H1 (cell line): ENCODE measurements at regions not wholly inside any gene's neighbourhood (a gene's known extent, or its start where the extent isn't known, plus 50 kb on each side); places are given as distances from the start of the nearest gene placed in this dataset.
A peak's percentile ranks its signal among the peaks of the same experiment; 100 is the strongest.

ENCODE experiments used
- CTCF ChIA-PET: fragments of 300-600 bp; sonication (Branson Sonifier 250); formaldehyde crosslinking; loops from one replicate; lab custom pipeline; 2021; ENCODE audit not compliant: partially characterized antibody; lab: Charles Lee
- POLR2A ChIA-PET: fragments of 300-600 bp; sonication (Branson Sonifier 250); formaldehyde crosslinking; loops from one replicate; lab custom pipeline; 2021; ENCODE audit warnings: inconsistent platforms; ENCODE audit not compliant: partially characterized antibody; lab: Charles Lee
- DNase-seq, 2 experiments: peaks; one replicate each; pipeline versions ENCODE4 v3.0.0 to v3.0.0-alpha.2; 2010 to 2022; ENCODE audit warnings: low spot score in 2 of 2, low read depth in 1 of 2, mixed read lengths in 1 of 2
- FAIRE-seq: peaks from 2 replicates; lab custom pipeline; 2011; peaks lifted over from hg19 to GRCh38; lab: Jason Lieb, UNC
- H2AFZ ChIP-seq: 2 replicates; pipeline ENCODE4 v1.8.1; 2012; ENCODE audit warnings: low read length, inconsistent platforms
- H2AK5ac ChIP-seq: 2 replicates; pipeline ENCODE4 v1.6.1; 2013; ENCODE audit warnings: low read depth, low read length
- H2BK120ac ChIP-seq: replicated peaks from 2 replicates; pipeline ENCODE3; 2013; ENCODE audit warnings: low read depth, low read length, inconsistent platforms
- H2BK12ac ChIP-seq: 2 replicates; pipeline ENCODE4 v1.6.1; 2013; ENCODE audit warnings: low read depth, low read length
- H2BK15ac ChIP-seq: 2 replicates; pipeline ENCODE4 v1.6.1; 2013; ENCODE audit warnings: low read length
- H2BK20ac ChIP-seq: 2 replicates; pipeline ENCODE4 v1.6.1; 2013; ENCODE audit warnings: low read length
- H2BK5ac ChIP-seq: 2 replicates; pipeline ENCODE4 v1.6.1; 2013; ENCODE audit warnings: low read depth, low read length
- H3K14ac ChIP-seq: 2 replicates; pipeline ENCODE4 v1.6.1; 2013; ENCODE audit warnings: inconsistent platforms; ENCODE audit not compliant: insufficient read length
- H3K18ac ChIP-seq: 2 replicates; pipeline ENCODE4 v1.6.1; 2013; ENCODE audit warnings: low read length; ENCODE audit errors: extremely low read depth
- H3K23ac ChIP-seq: 2 replicates; pipeline ENCODE4 v1.6.1; 2013; ENCODE audit warnings: inconsistent platforms; ENCODE audit not compliant: insufficient read length
- H3K23me2 ChIP-seq: 2 replicates; pipeline ENCODE4 v1.6.1; 2013; ENCODE audit warnings: low read depth, low read length
- H3K27ac ChIP-seq: 2 replicates; pipeline ENCODE4 v1.6.1; 2011; ENCODE audit warnings: low read depth, low read length, inconsistent platforms
- H3K27me3 ChIP-seq, 4 experiments: replicated peaks in 1 of 4; 1 replicate in 1 of 4; 2 replicates in 3 of 4; pipeline versions ENCODE4 v1.6.1 to v1.8.1; 2011 to 2013; ENCODE audit warnings: low read length in 3 of 4, mild to moderate bottlenecking in 3 of 4, inconsistent platforms in 2 of 4, mixed read lengths in 2 of 4, moderate library complexity in 1 of 4; ENCODE audit not compliant: control insufficient read depth in 3 of 4, insufficient read depth in 3 of 4; ENCODE audit errors: extremely low read depth in 1 of 4
- H3K36me3 ChIP-seq, 4 experiments: 2 replicates each; pipeline versions ENCODE4 v1.6.1 to v1.8.1; 2011 to 2013; ENCODE audit warnings: mild to moderate bottlenecking in 4 of 4, low read length in 3 of 4, moderate library complexity in 2 of 4, control low read depth in 1 of 4, inconsistent platforms in 1 of 4; ENCODE audit not compliant: insufficient read depth in 4 of 4, control insufficient read depth in 2 of 4
- H3K4ac ChIP-seq: replicated peaks from 2 replicates; pipeline ENCODE3; 2013; ENCODE audit warnings: low read length, low read depth, mixed read lengths, inconsistent platforms; ENCODE audit not compliant: insufficient read length
- H3K4me1 ChIP-seq, 4 experiments: replicated peaks in 1 of 4; 1 replicate in 1 of 4; 2 replicates in 3 of 4; pipeline versions ENCODE4 v1.6.1 to v1.8.1; 2011 to 2013; ENCODE audit warnings: low read length in 3 of 4, inconsistent platforms in 2 of 4, mixed read lengths in 1 of 4; ENCODE audit not compliant: insufficient read depth in 4 of 4, control insufficient read depth in 3 of 4
- H3K4me2 ChIP-seq, 2 experiments: 2 replicates each; pipeline versions ENCODE4 v1.6.1 to v1.8.1; 2011 to 2013; ENCODE audit warnings: low read depth in 2 of 2, low read length in 2 of 2, control low read depth in 1 of 2, inconsistent platforms in 1 of 2, mild to moderate bottlenecking in 1 of 2; ENCODE audit not compliant: insufficient read depth in 1 of 2
- H3K4me3 ChIP-seq, 4 experiments: fragments of 200-600, 300-600 bp in 1 of 4; sonication (generic), shearing (Covaris generic), sonication (Bioruptor Twin) in 1 of 4; 2 replicates each; pipeline versions ENCODE4 v1.5.1 to v1.8.1; 2011 to 2016; ENCODE audit warnings: low read length in 4 of 4, low read depth in 3 of 4, control low read depth in 2 of 4, inconsistent platforms in 2 of 4, mild to moderate bottlenecking in 2 of 4, mixed read lengths in 1 of 4, moderate library complexity in 1 of 4; ENCODE audit not compliant: insufficient read depth in 2 of 4; ENCODE audit errors: extremely low read depth in 1 of 4
- H3K56ac ChIP-seq: replicated peaks from 2 replicates; pipeline ENCODE3; 2013; ENCODE audit warnings: low read depth, mild to moderate bottlenecking, mixed read lengths, low read length, inconsistent platforms; ENCODE audit not compliant: insufficient read length
- H3K79me1 ChIP-seq: 2 replicates; pipeline ENCODE4 v1.6.1; 2013; ENCODE audit warnings: low read depth, low read length, control low read depth
- H3K79me2 ChIP-seq, 2 experiments: 2 replicates each; pipeline versions ENCODE4 v1.6.1 to v1.8.1; 2012 to 2013; ENCODE audit warnings: low read length in 2 of 2, mild to moderate bottlenecking in 2 of 2, inconsistent platforms in 1 of 2; ENCODE audit not compliant: insufficient read depth in 2 of 2, control insufficient read depth in 1 of 2
- H3K9ac ChIP-seq, 4 experiments: replicated peaks in 1 of 4; 1 replicate in 1 of 4; 2 replicates in 3 of 4; pipeline versions ENCODE4 v1.6.1 to v1.8.1; 2011 to 2013; ENCODE audit warnings: low read depth in 3 of 4, low read length in 3 of 4, control low read depth in 2 of 4, mild to moderate bottlenecking in 2 of 4, moderate library complexity in 2 of 4, inconsistent platforms in 1 of 4; ENCODE audit errors: extremely low read depth in 1 of 4
- H3K9me3 ChIP-seq, 2 experiments: 2 replicates each; pipeline versions ENCODE4 v1.6.1 to v1.8.1; 2012 to 2013; ENCODE audit warnings: mild to moderate bottlenecking in 2 of 2, moderate library complexity in 2 of 2, control low read depth in 1 of 2, inconsistent platforms in 1 of 2, low read depth in 1 of 2, low read length in 1 of 2, mixed read lengths in 1 of 2; ENCODE audit not compliant: insufficient read depth in 2 of 2
- H4K20me1 ChIP-seq, 2 experiments: replicated peaks in 1 of 2; 2 replicates each; pipeline versions ENCODE3 to v1.8.1; 2011 to 2013; ENCODE audit warnings: inconsistent platforms in 2 of 2, low read length in 2 of 2, mild to moderate bottlenecking in 1 of 2; ENCODE audit not compliant: insufficient read depth in 2 of 2, control insufficient read depth in 1 of 2
- H4K5ac ChIP-seq: 2 replicates; pipeline ENCODE4 v1.6.1; 2013; ENCODE audit warnings: low read length, low read depth, mixed read lengths, inconsistent platforms; ENCODE audit not compliant: insufficient read length
- H4K8ac ChIP-seq: 2 replicates; pipeline ENCODE4 v1.8.0; 2013; ENCODE audit warnings: mild to moderate bottlenecking, moderate library complexity, low read length, inconsistent platforms; ENCODE audit not compliant: insufficient read depth; ENCODE audit errors: extremely low read depth
- H4K91ac ChIP-seq: replicated peaks from 2 replicates; pipeline ENCODE3; 2013; ENCODE audit warnings: low read length, mixed read lengths, inconsistent platforms; ENCODE audit not compliant: insufficient read length
- HDAC2 ChIP-seq, 2 experiments: fragments of 300-600 bp in 1 of 2; sonication (generic) in 1 of 2; IDR thresholded peaks; 2 replicates each; pipeline ENCODE4 v1.6.1; 2011 to 2012; ENCODE audit warnings: low read depth in 2 of 2, low read length in 2 of 2, mild to moderate bottlenecking in 2 of 2, moderate library complexity in 2 of 2, borderline replicate concordance in 1 of 2, inconsistent platforms in 1 of 2
- HDAC6 ChIP-seq: IDR thresholded peaks from one replicate; pipeline ENCODE4 v1.7.1; 2012; ENCODE audit warnings: low read depth, mild to moderate bottlenecking, inconsistent platforms, low read length, moderate library complexity
- RAD21 ChIP-seq, 2 experiments: IDR thresholded peaks in 1 of 2; conservative IDR thresholded peaks in 1 of 2; 2 replicates each; pipeline ENCODE4 v1.6.1; 2011; ENCODE audit warnings: low read depth in 2 of 2, low read length in 2 of 2, improper control_type of control experiment in 1 of 2, inconsistent platforms in 1 of 2, mild to moderate bottlenecking in 1 of 2, moderate library complexity in 1 of 2
- SP2 ChIP-seq: IDR thresholded peaks from 2 replicates; pipeline ENCODE4 v1.6.1; 2012; ENCODE audit warnings: mild to moderate bottlenecking, low read length, inconsistent platforms
- WGBS, 2 experiments: shearing (Covaris generic) in 1 of 2; methylation state at CpG; one replicate each; pipeline versions ENCODE4 v1.1.6 to v1.1.7; 2013 to 2015; ENCODE audit warnings: low lambda C conversion rate in 2 of 2, mixed read lengths in 2 of 2, inconsistent platforms in 1 of 2, low coverage in 1 of 2, missing lambda C conversion rate in 1 of 2; ENCODE audit not compliant: insufficient replicate concordance in 2 of 2, insufficient coverage in 1 of 2, insufficient read length in 1 of 2; ENCODE audit errors: extremely low coverage in 1 of 2, missing lambda C conversion rate in 1 of 2; 5-methylcytosine and 5-hydroxymethylcytosine counted together

GRCh38 chr1:116834595-116834994 lies 75.1 kb upstream of the PTGFRN start:
- Histone ChIP-seq H3K23me2 (no peaks in the 10 kb centered on the region; the same call in 1 of the 2 replicates), H4K91ac (peak overlapping the region; percentile 49), H3K4me1 (peaks cover 3 to 30% (median 11%) of the 10 kb centered on the region in 4 experiments), H2BK5ac (no peak overlapping the region), H3K79me1 (no peaks in the 10 kb centered on the region), H4K8ac (no peak overlapping the region; the same call in 1 of the 2 replicates), H3K9ac (no peak overlapping the region), H3K4me2 (no peak overlapping the region), H3K18ac (no peak overlapping the region), H2BK15ac (0 out of 2 replicates have a peak overlapping the region, but pooled peaks have one; percentile 21), H2AFZ (0 out of 2 replicates have a peak overlapping the region, but pooled peaks have one; percentile 9), H2BK20ac (peak overlapping the region; percentile 82; the same call in 1 of the 2 replicates), H3K9me3 (peaks cover 0 to 2% of the 10 kb centered on the region in 2 experiments; a peak in 2 of 4 replicates), H3K23ac (no peak overlapping the region), H3K79me2 (no peaks in the 10 kb centered on the region), H3K4ac (no peak overlapping the region), H2BK12ac (peak overlapping the region; percentile 71; the same call in 1 of the 2 replicates), H3K27ac (no peak overlapping the region), H4K5ac (no peak overlapping the region), H3K56ac (no peak overlapping the region), H4K20me1 (no peaks in the 10 kb centered on the region), H2BK120ac (peak overlapping the region; percentile 50), H3K4me3 (no peak overlapping the region), H2AK5ac (no peak overlapping the region), H3K14ac (no peak overlapping the region), H3K27me3 (no peaks in the 10 kb centered on the region), H3K36me3 (no peaks in the 10 kb centered on the region)
- TF ChIP-seq HDAC6 (no peak), SP2 (no peak), RAD21 (IDR thresholded peaks at IDR 0.05 in 1 of 2, conservative IDR thresholded peaks at IDR 0.05 in 1 of 2; ENCODE audit: low read depth in 2 of 2, low read length in 2 of 2) (no peak), HDAC2 (IDR thresholded peaks at IDR 0.05; ENCODE audit: borderline replicate concordance in 1 of 2, low read depth in 2 of 2, low read length in 2 of 2) (no peak)
- FAIRE-seq, result no peak
- CTCF ChIA-PET, result interaction anchor here (1.1 to 1.6 kb wide), 3 partner anchors 19 to 70 kb away, joined by 3 to 6 read pairs (median 5); no protein-coding TSS in a partner anchor
- POLR2A ChIA-PET, result no interaction called here
- 79% methylated on average over 2 of the region's 2 CpGs; no CpG with 5 or more reads in 1 of the 2 experiments for WGBS, 2 experiments
- no peak for DNase-seq
